MM.1S (cell line): ENCODE measurements at regions not wholly inside any gene's neighbourhood (a gene's known extent, or its start where the extent isn't known, plus 50 kb on each side); places are given as distances from the start of the nearest gene placed in this dataset.

Experiments used
- DNase-seq: peaks from one replicate; pipeline ENCODE4 v3.0.0-alpha.2; 2015
- H2AFZ ChIP-seq: fragments of 300-600 bp; sonication (generic); 2 replicates; pipeline ENCODE4 v1.6.0; 2016; ENCODE audit warnings: antibody characterized with exemption, low read length
- H3F3A ChIP-seq: fragments of 300-600 bp; sonication (generic); 2 replicates; pipeline ENCODE4 v1.6.1; 2016; ENCODE audit warnings: mild to moderate bottlenecking, antibody characterized with exemption, low read length, moderate library complexity, mixed read lengths; ENCODE audit not compliant: insufficient read depth
- H3K27ac ChIP-seq: fragments of 300-600 bp; sonication (generic); 2 replicates; pipeline ENCODE4 v1.5.1; 2016; ENCODE audit warnings: mild to moderate bottlenecking, low read length
- H3K27me3 ChIP-seq: fragments of 300-600 bp; sonication (generic); replicated peaks from 2 replicates; pipeline ENCODE4 v1.6.0; 2016; ENCODE audit warnings: low read length; ENCODE audit not compliant: insufficient read depth
- H3K36me3 ChIP-seq: fragments of 300-600 bp; sonication (generic); replicated peaks from 2 replicates; pipeline ENCODE4 v1.6.1; 2016; ENCODE audit warnings: mild to moderate bottlenecking, low read length, mixed read lengths; ENCODE audit not compliant: insufficient read depth
- H3K4me1 ChIP-seq: fragments of 300-600 bp; sonication (generic); 2 replicates; pipeline ENCODE4 v1.6.1; 2016; ENCODE audit warnings: low read length, mixed read lengths
- H3K4me2 ChIP-seq: fragments of 300-600 bp; sonication (generic); 2 replicates; pipeline ENCODE4 v1.6.0; 2016; ENCODE audit warnings: low read depth, low read length
- H3K4me3 ChIP-seq: fragments of 300-600 bp; sonication (generic); 2 replicates; pipeline ENCODE4 v1.5.1; 2016; ENCODE audit warnings: low read length, mixed read lengths
- H3K79me2 ChIP-seq: fragments of 300-600 bp; sonication (generic); 2 replicates; pipeline ENCODE4 v1.6.1; 2016; ENCODE audit warnings: mixed run types, low read length, mixed read lengths
- H3K9ac ChIP-seq: fragments of 300-600 bp; sonication (generic); 2 replicates; pipeline ENCODE4 v1.6.1; 2016; ENCODE audit warnings: low read length, mixed read lengths
- H3K9me2 ChIP-seq: fragments of 300-600 bp; sonication (generic); replicated peaks from 2 replicates; pipeline ENCODE4 v1.6.1; 2016; ENCODE audit warnings: mild to moderate bottlenecking, low read length, mixed read lengths; ENCODE audit not compliant: insufficient read depth
- H3K9me3 ChIP-seq: fragments of 300-600 bp; sonication (generic); replicated peaks from 2 replicates; pipeline ENCODE4 v1.6.1; 2016; ENCODE audit warnings: mild to moderate bottlenecking, low read length, mixed read lengths; ENCODE audit not compliant: insufficient read depth
- H4K20me1 ChIP-seq: fragments of 300-600 bp; sonication (generic); 2 replicates; pipeline ENCODE4 v1.6.1; 2016; ENCODE audit warnings: mild to moderate bottlenecking, low read length, moderate library complexity, mixed read lengths; ENCODE audit not compliant: insufficient read depth
- CTCF ChIP-seq: fragments of 300-600 bp; sonication (generic); IDR thresholded peaks from 2 replicates; pipeline ENCODE4 v1.5.1; 2016; ENCODE audit warnings: antibody characterized with exemption, low read length, mixed read lengths
- EZH2 ChIP-seq: fragments of 300-600 bp; sonication (generic); optimal IDR thresholded peaks from 2 replicates; pipeline ENCODE3; 2017; ENCODE audit warnings: low read depth, mild to moderate bottlenecking, antibody characterized with exemption, low read length, mixed read lengths
- EZH2phosphoT487 ChIP-seq: fragments of 300-600 bp; sonication (generic); IDR thresholded peaks from 2 replicates; pipeline ENCODE4 v1.6.1; 2018; ENCODE audit warnings: antibody characterized with exemption, low read length

DNA sequence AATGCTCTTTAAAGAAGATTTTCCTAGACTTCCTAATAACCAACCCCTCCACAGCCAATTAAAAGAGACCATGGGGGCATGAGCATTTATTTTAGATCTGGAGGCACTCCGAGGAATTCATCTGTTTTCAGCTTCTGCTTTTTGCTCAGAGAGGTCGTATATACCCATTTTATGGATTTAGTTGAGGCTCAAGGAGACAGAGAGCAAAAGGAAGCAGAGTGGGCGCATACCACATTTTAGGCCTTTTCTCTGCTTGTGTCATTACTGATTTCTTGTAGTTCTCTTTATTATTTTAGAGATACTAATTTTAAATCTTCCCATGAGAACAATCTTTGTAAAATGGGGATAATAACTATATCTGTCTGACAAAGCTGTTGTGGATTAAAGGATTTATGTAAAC lies 129.6 kb upstream of the IFNGR1 start:
- no peaks in the 10 kb centered on the region for H3K9me2 ChIP-seq
- H3K4me1 ChIP-seq, result no peaks in the 10 kb centered on the region
- H3K4me2 ChIP-seq, result no peak overlapping the region

GRCh38 chr6:137343241-137343640 lies 124.1 kb upstream of the IFNGR1 start:
- Histone ChIP-seq H2AFZ (no peak overlapping the region), H4K20me1 (no peaks in the 10 kb centered on the region), H3K9me3 (no peaks in the 10 kb centered on the region), H3K27me3 (no peaks in the 10 kb centered on the region), H3K4me1 (peaks cover 7% of the 10 kb centered on the region; the same call in 1 of the 2 replicates), H3F3A (no peaks in the 10 kb centered on the region), H3K9ac (no peak overlapping the region), H3K9me2 (no peaks in the 10 kb centered on the region), H3K79me2 (no peaks in the 10 kb centered on the region), H3K4me3 (no peak overlapping the region), H3K36me3 (no peaks in the 10 kb centered on the region), H3K4me2 (peak overlapping the region; percentile 78; the same call in 1 of the 2 replicates), H3K27ac (no peak overlapping the region)
- TF ChIP-seq CTCF, result no peak
- TF ChIP-seq EZH2phosphoT487, result no peak
- TF ChIP-seq EZH2, result no peak
- no peak for DNase-seq

More for the DNA sequence above, 129.6 kb upstream of the IFNGR1 start:
- no peaks in the 10 kb centered on the region for H3K36me3 ChIP-seq
- H3K9me3 ChIP-seq, result no peaks in the 10 kb centered on the region
- H2AFZ ChIP-seq, result no peak overlapping the region
- H4K20me1 ChIP-seq, result no peaks in the 10 kb centered on the region
- H3K27ac ChIP-seq, result no peak overlapping the region
- DNase-seq, result no peak
- H3K79me2 ChIP-seq, result no peaks in the 10 kb centered on the region
- no peak overlapping the region for H3K9ac ChIP-seq
- no peaks in the 10 kb centered on the region for H3K27me3 ChIP-seq
- TF ChIP-seq CTCF, result no peak
- TF ChIP-seq EZH2, result no peak
- no peak for TF ChIP-seq EZH2phosphoT487
- H3F3A ChIP-seq, result no peaks in the 10 kb centered on the region
- H3K4me3 ChIP-seq, result no peak overlapping the region

GRCh38 chr6:137342607-137343190 lies 123.5 kb upstream of the IFNGR1 start:
- Histone ChIP-seq H2AFZ (peak overlapping the region; percentile 37), H4K20me1 (no peaks in the 10 kb centered on the region), H3K4me3 (peak overlapping the region; percentile 46), H3K79me2 (no peaks in the 10 kb centered on the region), H3K4me2 (peak overlapping the region; percentile 78), H3F3A (no peaks in the 10 kb centered on the region), H3K9me2 (no peaks in the 10 kb centered on the region), H3K36me3 (no peaks in the 10 kb centered on the region), H3K4me1 (peaks cover 7% of the 10 kb centered on the region; the same call in 1 of the 2 replicates), H3K9me3 (no peaks in the 10 kb centered on the region), H3K9ac (peak overlapping the region; percentile 4; the same call in 1 of the 2 replicates), H3K27me3 (no peaks in the 10 kb centered on the region), H3K27ac (peak overlapping the region; percentile 32; the same call in 1 of the 2 replicates)
- peak; percentile 37 for DNase-seq
- TF ChIP-seq EZH2phosphoT487 (no peak), EZH2 (no peak), CTCF (no peak)
